Right lobe of liver (tissue), 4 donors: ENCODE measurements at regions not wholly inside any gene's neighbourhood (a gene's known extent, or its start where the extent isn't known, plus 50 kb on each side); places are given as distances from the start of the nearest gene placed in this dataset.

Source experiments
- CTCF ChIP-seq, 4 donors: fragments of 200-600 bp in 3 of 4; fragments of 450-650 bp in 1 of 4; IDR thresholded peaks; one replicate each; pipeline versions ENCODE4 v1.5.1 to v1.8.0; 2016 to 2022; ENCODE audit warnings: antibody characterized with exemption in 4 of 4, mild to moderate bottlenecking in 2 of 4
- POLR2A ChIP-seq: fragments of 450-650 bp; IDR thresholded peaks from one replicate; pipeline ENCODE4 v1.6.1; 2017; ENCODE audit warnings: antibody characterized with exemption, mild to moderate bottlenecking
- donor health status: DM: no; HTN: no; CAD: no.
- donor health status: DM: no; HTN: no; CAD: no.
- donor health status: DM: no; HTN: yes; CAD: no.

GRCh38 chr5:21623831-21624230 lies 1229.3 kb downstream of the CDH12 start:
- no peak for TF ChIP-seq CTCF (IDR thresholded peaks at IDR 0.05)
- no peak for TF ChIP-seq POLR2A
